NCI-H82 (cell line): ENCODE measurements at regions not wholly inside any gene's neighbourhood (a gene's known extent, or its start where the extent isn't known, plus 50 kb on each side); places are given as distances from the start of the nearest gene placed in this dataset.

Source experiments
- DNase-seq: peaks from one replicate; lab custom pipeline; 2025; lab: John Stamatoyannopoulos, UW

GRCh38 chr2:128751746-128752145 is 433.1 kb upstream of the HS6ST1 start:
- DNase-seq: no peak

DNA sequence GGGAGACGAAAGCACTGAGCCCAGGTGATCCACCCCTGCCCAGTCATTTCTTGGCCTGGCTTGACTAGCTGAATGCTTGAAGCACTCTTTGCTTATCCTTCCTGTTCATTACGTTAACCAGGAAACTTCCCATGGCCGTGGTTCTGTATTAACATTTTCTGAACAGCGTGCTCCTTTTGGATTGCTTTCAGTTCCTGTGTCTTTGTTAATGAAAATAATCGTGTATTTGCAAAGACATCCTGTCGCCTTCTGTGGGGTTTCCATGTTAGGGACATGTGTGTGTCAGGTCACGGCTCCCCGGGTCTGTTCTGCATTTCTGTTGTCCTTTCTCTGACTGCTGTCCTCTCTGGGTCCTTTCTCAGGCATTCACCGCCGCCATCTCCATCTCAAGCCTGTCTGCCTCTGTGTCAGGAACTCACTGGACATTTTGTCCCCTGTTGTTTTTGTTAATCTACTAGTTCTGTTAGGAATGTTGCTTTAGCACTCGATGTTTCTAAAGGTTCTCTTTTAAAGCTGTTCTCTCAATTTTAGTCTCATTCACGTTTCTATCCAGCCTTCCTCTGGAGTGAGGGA is 434.1 kb upstream of the HS6ST1 start:
- no peak for DNase-seq

DNA sequence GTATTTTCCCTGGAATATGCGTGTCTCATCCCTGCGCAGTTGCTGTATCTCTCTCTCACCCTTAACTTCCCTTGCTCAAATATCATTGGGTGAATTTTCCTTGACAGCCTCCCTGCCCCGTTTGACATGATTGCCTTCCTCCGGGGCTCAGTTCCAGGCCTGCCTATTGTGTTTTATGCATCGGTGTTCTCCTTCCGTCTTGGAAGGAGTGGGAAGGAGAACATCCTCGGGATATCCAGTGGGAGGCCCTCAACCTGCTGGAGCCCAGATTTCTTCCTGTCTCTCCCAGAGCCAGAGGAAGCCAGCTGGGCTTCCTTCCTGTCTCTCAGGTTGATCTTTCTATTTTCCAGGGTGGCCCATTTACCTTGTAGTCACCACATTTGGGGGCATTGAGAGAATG is 434.7 kb upstream of the HS6ST1 start:
- no peak for DNase-seq

DNA sequence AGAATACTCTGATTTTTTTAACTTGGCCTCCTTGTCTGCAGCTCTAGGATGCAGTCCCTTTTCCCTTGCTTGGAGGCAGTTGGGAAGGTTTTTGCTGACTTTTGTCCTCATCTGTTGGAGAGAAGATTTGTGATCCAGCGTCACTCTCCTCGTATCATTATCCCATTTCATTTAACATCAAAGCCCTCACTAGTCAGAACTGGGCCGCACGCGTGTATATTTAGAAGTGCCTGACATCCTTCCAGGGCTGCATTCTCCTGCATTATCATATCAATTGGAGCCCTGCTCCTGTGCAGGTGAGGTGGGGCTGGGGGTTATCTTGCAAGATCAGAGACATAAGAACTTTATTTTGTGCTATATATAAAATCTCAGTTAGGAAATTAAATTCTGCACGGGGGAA is 435.1 kb upstream of the HS6ST1 start:
- no peak for DNase-seq

DNA sequence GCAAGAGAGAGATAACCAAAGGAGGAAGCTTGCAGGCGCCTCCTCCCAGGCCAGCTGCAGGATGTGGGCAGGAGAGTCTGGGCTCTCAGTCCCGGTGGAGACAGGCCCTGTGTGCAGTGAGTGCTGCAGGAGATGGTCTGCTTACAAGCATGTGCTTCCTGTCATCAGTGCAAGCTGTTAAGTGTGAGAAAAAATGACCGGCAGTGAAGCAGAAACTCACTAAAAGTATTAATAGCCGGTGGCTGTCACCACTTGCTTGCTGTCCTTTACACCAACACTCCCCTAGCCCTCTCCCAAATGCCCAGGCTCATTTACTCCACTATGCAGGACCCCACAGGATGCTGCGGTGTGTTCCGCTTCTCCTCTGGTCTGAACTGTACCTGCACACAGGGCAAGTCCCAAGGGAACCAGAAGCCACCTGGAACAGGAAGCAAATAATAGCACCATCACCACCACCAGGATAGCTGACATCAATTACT is 435.6 kb upstream of the HS6ST1 start:
- DNase-seq: no peak

DNA sequence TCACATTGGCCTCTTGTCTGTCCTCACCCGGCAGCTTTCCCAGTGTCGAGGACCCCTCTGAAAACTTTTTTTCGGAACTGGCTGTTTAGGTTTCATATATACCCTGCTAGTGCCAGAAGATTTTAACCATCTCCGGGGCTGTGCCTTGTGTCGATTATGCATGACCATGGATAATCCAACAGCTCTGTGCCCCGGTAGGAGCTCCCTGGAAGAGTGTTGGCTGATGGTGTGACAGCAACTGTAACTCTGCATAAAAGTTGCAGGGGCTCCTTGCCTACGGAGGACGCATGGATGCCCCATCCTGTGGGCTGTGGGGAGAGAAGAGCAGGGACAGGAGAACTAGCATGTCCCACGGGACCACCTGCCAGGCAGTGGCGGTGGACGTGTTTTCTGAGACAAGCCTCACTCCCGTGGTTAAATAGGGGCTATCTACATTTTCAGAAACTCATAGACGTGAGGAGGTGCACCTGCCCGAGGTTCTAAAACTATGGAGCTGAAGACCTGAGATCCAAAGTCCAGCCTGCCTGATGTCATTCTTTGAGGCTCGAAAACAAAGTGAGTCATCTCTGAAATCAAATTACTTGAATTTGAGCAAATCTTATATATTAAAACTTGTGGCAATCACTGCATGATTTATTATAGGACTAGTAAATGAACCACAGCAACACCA is 437.2 kb upstream of the HS6ST1 start:
- DNase-seq: no peak

DNA sequence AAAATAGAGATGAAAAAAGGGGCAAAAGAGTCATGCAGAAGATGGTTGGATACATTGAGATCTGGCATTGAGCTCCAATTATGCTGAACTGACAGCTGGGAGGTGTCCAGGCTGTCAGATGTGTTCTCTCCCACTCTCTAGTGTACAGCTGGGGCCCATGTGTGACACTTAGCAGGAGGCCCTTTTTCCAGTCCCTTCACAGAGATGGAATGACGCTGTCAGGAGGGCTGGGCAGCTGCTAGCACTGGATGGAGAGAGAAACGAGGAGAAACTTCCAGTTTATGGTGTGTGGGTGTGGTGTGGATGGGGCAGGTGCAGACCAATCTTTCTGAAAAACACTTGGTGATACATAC is 437.7 kb upstream of the HS6ST1 start:
- DNase-seq: peak; percentile 22

- DNase-seq: peak; percentile 97
These were observed 447.1 kb upstream of the HS6ST1 start for GRCh38 chr2:128765811-128766210.

DNA sequence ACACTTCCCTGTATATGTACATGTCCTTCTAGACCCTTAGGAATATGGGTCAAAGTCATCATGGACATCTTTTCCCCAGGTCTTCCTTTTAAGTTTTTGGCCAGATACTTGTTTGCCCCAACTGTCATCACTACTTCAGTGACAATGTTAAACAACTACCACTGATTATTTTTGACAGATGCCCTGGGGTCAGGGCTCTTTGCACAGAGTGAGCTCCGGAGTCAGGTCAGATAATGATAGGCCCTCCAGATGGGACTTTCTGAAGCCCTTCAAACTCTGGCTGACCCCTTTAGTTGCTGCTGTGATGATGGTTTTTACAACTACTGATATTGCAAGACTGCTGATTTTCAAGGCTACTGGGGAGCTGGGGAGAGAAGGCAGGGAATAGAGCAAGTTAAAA is 449.4 kb upstream of the HS6ST1 start:
- DNase-seq: no peak

GRCh38 chr2:128769457-128770142 is 450.9 kb upstream of the HS6ST1 start:
- no peak for DNase-seq

DNA sequence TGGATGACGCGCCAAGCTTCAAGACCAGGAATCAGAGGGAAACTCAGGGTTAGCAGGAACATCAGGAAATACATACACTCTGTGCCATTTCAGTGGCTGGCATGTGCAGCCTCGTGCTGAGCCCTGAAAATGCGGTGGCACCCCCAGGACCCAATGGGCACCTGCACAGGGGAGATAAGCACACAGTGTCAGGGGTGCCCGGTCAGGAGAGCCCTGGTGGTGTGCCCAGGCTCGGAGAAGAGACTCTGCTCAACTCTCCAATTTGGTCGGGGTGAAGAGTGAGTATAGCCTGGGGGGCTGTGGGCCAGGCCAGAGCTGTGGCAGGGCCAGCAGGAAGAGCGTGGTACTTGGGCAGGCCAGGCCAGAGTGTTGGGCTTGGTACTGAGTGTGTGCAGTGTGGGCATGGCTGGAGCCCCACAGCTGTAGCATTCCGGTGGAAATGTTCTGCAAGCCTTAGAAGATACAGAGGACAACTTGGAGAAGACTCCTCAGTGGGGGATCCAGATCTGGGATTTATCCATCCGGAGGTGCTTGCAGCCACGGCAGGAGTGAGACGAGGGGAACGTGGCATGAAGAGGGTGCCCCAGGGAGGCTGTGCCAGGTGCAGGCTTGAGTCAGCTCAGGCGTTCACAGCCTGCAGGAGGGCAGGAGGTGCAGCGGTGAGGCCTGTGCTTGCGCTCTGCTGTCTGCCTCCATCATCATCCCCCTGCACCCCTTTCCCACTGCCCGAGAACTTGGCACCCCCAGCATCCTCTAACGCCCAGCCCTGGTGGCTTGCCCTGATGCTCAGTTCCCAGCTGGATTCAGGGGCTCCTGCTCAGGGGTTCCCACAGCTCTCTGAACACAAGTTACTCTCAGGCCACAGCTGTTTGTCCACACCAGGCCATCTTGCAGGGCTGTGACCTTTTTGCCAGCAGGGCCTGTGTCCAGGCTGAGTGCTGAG is 451.7 kb upstream of the HS6ST1 start:
- no peak for DNase-seq

GRCh38 chr2:128771401-128771800 is 452.7 kb upstream of the HS6ST1 start:
- DNase-seq: no peak

- no peak for DNase-seq
These were observed 454.0 kb upstream of the HS6ST1 start for GRCh38 chr2:128772671-128773070.

- no peak for DNase-seq
These were observed 455.1 kb upstream of the HS6ST1 start for GRCh38 chr2:128773641-128774319.

GRCh38 chr2:128774320-128775216 is 455.9 kb upstream of the HS6ST1 start:
- DNase-seq: no peak

GRCh38 chr2:128775217-128775913 is 456.7 kb upstream of the HS6ST1 start:
- no peak for DNase-seq

DNA sequence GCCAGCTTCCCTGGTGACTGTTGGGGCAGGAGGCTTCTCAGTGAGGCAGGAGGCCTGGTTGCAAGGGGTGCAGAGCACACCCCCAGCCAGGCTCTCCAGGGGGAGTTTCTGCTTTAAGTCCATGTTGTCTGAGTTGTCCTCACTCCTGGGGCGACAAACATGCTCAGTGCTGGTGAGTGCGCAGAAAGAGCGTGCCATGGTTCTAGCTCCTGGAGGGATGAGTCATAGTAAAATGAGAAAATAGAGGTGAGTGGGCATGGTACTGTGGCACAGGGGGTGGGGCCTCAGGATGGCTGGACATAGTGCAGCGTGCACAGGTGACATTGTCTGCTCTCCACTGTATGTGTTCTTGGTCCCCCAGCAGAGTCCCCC is 457.2 kb upstream of the HS6ST1 start:
- no peak for DNase-seq

- DNase-seq: no peak
These were observed 458.0 kb upstream of the HS6ST1 start for GRCh38 chr2:128776461-128777195.
